ENCODE measurements at regions not wholly inside any gene's neighbourhood (a gene's known extent, or its start where the extent isn't known, plus 50 kb on each side); places are given as distances from the start of the nearest gene placed in this dataset.
"Not testable (repeated sequence)": the region's sequence is repeated elsewhere in the genome, so short reads cannot be mapped to it uniquely, and the experiment has no call there.

GRCh38 chr4:126130215-126130614 is 815.5 kb downstream of the FAT4 start:
- DNase-seq (ENCODE audit: low read depth in 2 of 2) = no peak

- no peak for DNase-seq (ENCODE audit: low read depth in 2 of 2)
Measured at GRCh38 chr4:126136922-126137781, 822.4 kb downstream of the FAT4 start.

- no peak for DNase-seq (ENCODE audit: low read depth in 2 of 2)
Measured at GRCh38 chr4:126137782-126138170, 823.0 kb downstream of the FAT4 start.

- no peak for DNase-seq (ENCODE audit: low read depth in 2 of 2)
Measured at GRCh38 chr4:126144543-126145237, 829.9 kb downstream of the FAT4 start.

GRCh38 chr4:126168484-126168883 is 853.7 kb downstream of the FAT4 start:
- DNase-seq (ENCODE audit: low read depth in 2 of 2) = no peak

GRCh38 chr4:126172126-126172525 is 857.4 kb downstream of the FAT4 start:
- no peak for DNase-seq (ENCODE audit: low read depth in 2 of 2)

GRCh38 chr4:126174627-126175026 is 859.9 kb downstream of the FAT4 start:
- no peak for DNase-seq (ENCODE audit: low read depth in 2 of 2)

- no peak for DNase-seq (ENCODE audit: low read depth in 2 of 2)
Measured at GRCh38 chr4:126180642-126181041, 865.9 kb downstream of the FAT4 start.

GRCh38 chr4:126182336-126182735 is 867.6 kb downstream of the FAT4 start:
- DNase-seq (ENCODE audit: low read depth in 2 of 2) = no peak

GRCh38 chr4:126182786-126183185 is 868.0 kb downstream of the FAT4 start:
- no peak for DNase-seq (ENCODE audit: low read depth in 2 of 2)

GRCh38 chr4:126183206-126183605 is 868.5 kb downstream of the FAT4 start:
- DNase-seq (ENCODE audit: low read depth in 2 of 2) = no peak

- no peak for DNase-seq (ENCODE audit: low read depth in 2 of 2)
Measured at GRCh38 chr4:126191536-126191935, 876.8 kb downstream of the FAT4 start.

GRCh38 chr4:126192506-126192905 is 877.8 kb downstream of the FAT4 start:
- no peak for DNase-seq (ENCODE audit: low read depth in 2 of 2)

GRCh38 chr4:126201251-126202138 is 886.7 kb downstream of the FAT4 start:
- DNase-seq (ENCODE audit: low read depth in 2 of 2) = not testable (repeated sequence)

- no peak for DNase-seq (ENCODE audit: low read depth in 2 of 2)
Measured at GRCh38 chr4:126202226-126202625, 887.5 kb downstream of the FAT4 start.

- DNase-seq (ENCODE audit: low read depth in 2 of 2) = no peak
Measured at GRCh38 chr4:126207910-126208309, 893.2 kb downstream of the FAT4 start.

GRCh38 chr4:126209147-126209546 is 894.4 kb downstream of the FAT4 start:
- DNase-seq (ENCODE audit: low read depth in 2 of 2) = no peak

GRCh38 chr4:126213996-126214395 is 899.2 kb downstream of the FAT4 start:
- DNase-seq (ENCODE audit: low read depth in 2 of 2) = no peak

- DNase-seq (ENCODE audit: low read depth in 2 of 2) = no peak
Measured at GRCh38 chr4:126215759-126216158, 901.0 kb downstream of the FAT4 start.

GRCh38 chr4:126216611-126217010 is 901.9 kb downstream of the FAT4 start:
- no peak for DNase-seq (ENCODE audit: low read depth in 2 of 2)

GRCh38 chr4:126221282-126221681 is 906.5 kb downstream of the FAT4 start:
- DNase-seq (ENCODE audit: low read depth in 2 of 2) = no peak

GRCh38 chr4:126221717-126222340 is 907.1 kb downstream of the FAT4 start:
- no peak for DNase-seq (ENCODE audit: low read depth in 2 of 2)
